ENCODE measurements at regions not wholly inside any gene's neighbourhood (a gene's known extent, or its start where the extent isn't known, plus 50 kb on each side); places are given as distances from the start of the nearest gene placed in this dataset.

GRCh38 chr2:57677296-57677695, 369.3 kb upstream of the VRK2 start:
- no peak overlapping the region for H3K4me3 ChIP-seq
- H3K27ac ChIP-seq, result no peak overlapping the region
- no peaks in the 10 kb centered on the region for H3K27me3 ChIP-seq
- no peaks in the 10 kb centered on the region for H3K9me3 ChIP-seq
- DNase-seq (no peak), ATAC-seq (no peak)
- no peak for TF ChIP-seq CTCF (IDR thresholded peaks at IDR 0.05)
- H3K4me1 ChIP-seq, result no peaks in the 10 kb centered on the region
- H3K36me3 ChIP-seq, result no peaks in the 10 kb centered on the region
- intact Hi-C loops (cut with DNase I), result no loop called here

GRCh38 chr2:57681650-57682049, 365.0 kb upstream of the VRK2 start:
- Histone ChIP-seq H3K9me3 (no peaks in the 10 kb centered on the region), H3K4me1 (no peaks in the 10 kb centered on the region), H3K36me3 (no peaks in the 10 kb centered on the region), H3K27me3 (no peaks in the 10 kb centered on the region), H3K27ac (no peak overlapping the region), H3K4me3 (no peak overlapping the region)
- TF ChIP-seq CTCF (IDR thresholded peaks at IDR 0.05), result no peak
- intact Hi-C loops (cut with DNase I), result no loop called here
- ATAC-seq (no peak), DNase-seq (no peak)

- no peaks in the 10 kb centered on the region for H3K36me3 ChIP-seq
- no peak overlapping the region for H3K4me3 ChIP-seq
- peaks cover 6% of the 10 kb centered on the region for H3K9me3 ChIP-seq
- ATAC-seq, result no peak
- no peaks in the 10 kb centered on the region for H3K27me3 ChIP-seq
- no peak for TF ChIP-seq CTCF (IDR thresholded peaks at IDR 0.05)
- DNase-seq, result no peak
- intact Hi-C loops (cut with DNase I), result no loop called here
- H3K4me1 ChIP-seq, result no peaks in the 10 kb centered on the region
- no peak overlapping the region for H3K27ac ChIP-seq
Observed at GRCh38 chr2:57685032-57685431, 361.6 kb upstream of the VRK2 start.

- intact Hi-C loops (cut with DNase I), result no loop called here
Observed at GRCh38 chr2:57692395-57692794, 354.2 kb upstream of the VRK2 start.

GRCh38 chr2:57693177-57693576, 353.4 kb upstream of the VRK2 start:
- H3K27ac ChIP-seq, result no peak overlapping the region
- no peaks in the 10 kb centered on the region for H3K4me1 ChIP-seq
- no peak for ATAC-seq
- no peak overlapping the region for H3K4me3 ChIP-seq
- H3K9me3 ChIP-seq, result peaks cover 11% of the 10 kb centered on the region
- intact Hi-C loops (cut with DNase I), result no loop called here
- no peak for TF ChIP-seq CTCF (IDR thresholded peaks at IDR 0.05)
- no peaks in the 10 kb centered on the region for H3K27me3 ChIP-seq
- DNase-seq, result no peak
- no peaks in the 10 kb centered on the region for H3K36me3 ChIP-seq

More at GRCh38 chr2:57692395-57692794, 354.2 kb upstream of the VRK2 start:
- no peaks in the 10 kb centered on the region for H3K27me3 ChIP-seq
- DNase-seq, result no peak
- H3K36me3 ChIP-seq, result no peaks in the 10 kb centered on the region
- peaks cover 11% of the 10 kb centered on the region for H3K9me3 ChIP-seq
- no peak overlapping the region for H3K4me3 ChIP-seq
- ATAC-seq, result no peak
- H3K27ac ChIP-seq, result no peak overlapping the region
- no peak for TF ChIP-seq CTCF (IDR thresholded peaks at IDR 0.05)
- H3K4me1 ChIP-seq, result no peaks in the 10 kb centered on the region

GRCh38 chr2:57693965-57694364, 352.6 kb upstream of the VRK2 start:
- no peak for ATAC-seq
- TF ChIP-seq CTCF (IDR thresholded peaks at IDR 0.05), result no peak
- H3K9me3 ChIP-seq, result peaks cover 11% of the 10 kb centered on the region
- no peak overlapping the region for H3K27ac ChIP-seq
- no peak for DNase-seq
- intact Hi-C loops (cut with DNase I), result no loop called here
- H3K36me3 ChIP-seq, result no peaks in the 10 kb centered on the region
- no peaks in the 10 kb centered on the region for H3K4me1 ChIP-seq
- no peaks in the 10 kb centered on the region for H3K27me3 ChIP-seq
- H3K4me3 ChIP-seq, result no peak overlapping the region
